Motor neuron (in vitro differentiated cells): ENCODE measurements at regions not wholly inside any gene's neighbourhood (a gene's known extent, or its start where the extent isn't known, plus 50 kb on each side); places are given as distances from the start of the nearest gene placed in this dataset.
A peak's percentile ranks its signal among the peaks of the same experiment; 100 is the strongest.

Experiments used
- ATAC-seq, 8 experiments: fragments of 200-7000 bp; cut with Tn5 transposase; replicated peaks in 6 of 8; 2 replicates each; pipeline ENCODE4 v1.8.0; 2021; ENCODE audit warnings: mild to moderate bottlenecking in 8 of 8, moderate library complexity in 8 of 8
- H3K27ac ChIP-seq, 2 donors: fragments of 250-450 bp; sonication (Bioruptor Pico); 2 replicates each; pipeline ENCODE4 v1.9.0; 2021; ENCODE audit warnings: antibody characterized with exemption in 2 of 2, mild to moderate bottlenecking in 2 of 2, moderate library complexity in 1 of 2
- H3K4me1 ChIP-seq, 2 donors: fragments of 250-450 bp; sonication (Bioruptor Pico); replicated peaks in 1 of 2; 2 replicates each; pipeline ENCODE4 v1.6.1; 2021; ENCODE audit warnings: antibody characterized with exemption in 2 of 2, mild to moderate bottlenecking in 2 of 2, moderate library complexity in 1 of 2
- H3K4me3 ChIP-seq, 5 donors: fragments of 250-450 bp; sonication (Bioruptor Pico); 2 replicates each; pipeline ENCODE4 v1.9.0; 2021; ENCODE audit warnings: antibody characterized with exemption in 5 of 5, mild to moderate bottlenecking in 5 of 5, moderate library complexity in 4 of 5
- WGBS, 10 experiments: fragments of 450-650 bp; shearing (Covaris generic); methylation state at CpG; one replicate each; pipeline ENCODE4 v1.0.0; 2022; 5-methylcytosine and 5-hydroxymethylcytosine counted together
- in situ Hi-C, 9 experiments: fragments of 400-800 bp; cut with MboI; loops; one replicate each; pipeline ENCODE4 v1.15.0; 2021; ENCODE audit warnings: low sequenced_read_pairs in 9 of 9, low pct_unique_long_range_greater_than_20kb in 2 of 9; ENCODE audit not compliant: unreplicated experiment in 9 of 9

- H3K4me1 ChIP-seq = peaks cover 0 to 2% of the 10 kb centered on the region in 2 donors
- no peak overlapping the region for H3K4me3 ChIP-seq
- no peak for ATAC-seq
- in situ Hi-C loops = loop anchor here in 1 of 9 experiments (25.0 kb wide), 1 partner anchor 415 kb away; no protein-coding TSS in a partner anchor
- WGBS, 10 experiments = 0 to 100% (median 87%) methylated on average over 1 of the region's 1 CpG; no CpG with 5 or more reads in 4 of the 10 experiments
- H3K27ac ChIP-seq = no peak overlapping the region
Observed at GRCh38 chr3:117572786-117573185, 863.2 kb downstream of the TUSC7 start.

- Histone ChIP-seq H3K4me3 (no peak overlapping the region), H3K27ac (no peak overlapping the region), H3K4me1 (peaks cover 0 to 11% of the 10 kb centered on the region in 2 donors)
- WGBS, 10 experiments = 0 to 100% (median 75%) methylated on average over 1 to 2 of the region's 2 CpGs
- in situ Hi-C loops = no loop called here
- ATAC-seq = no peak
Observed at GRCh38 chr3:117580806-117581205, 871.2 kb downstream of the TUSC7 start.

- ATAC-seq = no peak
- in situ Hi-C loops = no loop called here
Observed at GRCh38 chr3:117586161-117586560, 876.6 kb downstream of the TUSC7 start.

GRCh38 chr3:117587416-117587815, 877.8 kb downstream of the TUSC7 start:
- no peak for ATAC-seq
- H3K4me3 ChIP-seq = no peak overlapping the region
- WGBS, 10 experiments = 33 to 100% (median 96%) methylated on average over 1 to 2 of the region's 2 CpGs; no CpG with 5 or more reads in 2 of the 10 experiments
- in situ Hi-C loops = no loop called here
- H3K4me1 ChIP-seq = peaks cover 10 to 16% of the 10 kb centered on the region in 2 donors
- H3K27ac ChIP-seq = no peak overlapping the region

More at GRCh38 chr3:117586161-117586560, 876.6 kb downstream of the TUSC7 start:
- Histone ChIP-seq H3K27ac (no peak overlapping the region), H3K4me3 (no peak overlapping the region), H3K4me1 (peaks cover 10 to 17% of the 10 kb centered on the region in 2 donors)

GRCh38 chr3:117589454-117589853, 879.9 kb downstream of the TUSC7 start:
- in situ Hi-C loops = no loop called here
- no peak overlapping the region for H3K4me3 ChIP-seq
- H3K4me1 ChIP-seq = peaks cover 10% of the 10 kb centered on the region in 2 donors
- no peak overlapping the region for H3K27ac ChIP-seq
- peak in 5 of 8 experiments; percentile 50 to 70 (median 65) for ATAC-seq
- 17 to 60% (median 38%) methylated on average over 1 to 2 of the region's 2 CpGs; no CpG with 5 or more reads in 2 of the 10 experiments for WGBS, 10 experiments

GRCh38 chr3:117595615-117596014, 886.0 kb downstream of the TUSC7 start:
- Histone ChIP-seq H3K4me1 (peaks cover 18 to 34% of the 10 kb centered on the region in 2 donors), H3K4me3 (no peak overlapping the region), H3K27ac (peak overlapping the region; percentile 22 to 56)
- peak in 5 of 8 experiments; percentile 40 to 61 (median 52) for ATAC-seq
- in situ Hi-C loops = no loop called here
- 0 to 41% (median 0%) methylated on average over 1 of the region's 1 CpG; no CpG with 5 or more reads in 1 of the 10 experiments for WGBS, 10 experiments

- ATAC-seq = peak in 5 of 8 experiments; percentile 79 to 91 (median 89)
- 0 to 60% (median 33%) methylated on average over 1 of the region's 1 CpG; no CpG with 5 or more reads in 1 of the 10 experiments for WGBS, 10 experiments
- peak overlapping the region; percentile 11 to 56 for H3K27ac ChIP-seq
- H3K4me1 ChIP-seq = peaks cover 18 to 39% of the 10 kb centered on the region in 2 donors
- in situ Hi-C loops = no loop called here
- no peak overlapping the region for H3K4me3 ChIP-seq
Observed at GRCh38 chr3:117596503-117596902, 886.9 kb downstream of the TUSC7 start.

GRCh38 chr3:117597865-117598264, 888.3 kb downstream of the TUSC7 start:
- in situ Hi-C loops = no loop called here
- Histone ChIP-seq H3K4me1 (peaks cover 31 to 53% of the 10 kb centered on the region in 2 donors), H3K27ac (no peak overlapping the region), H3K4me3 (no peak overlapping the region)
- ATAC-seq = no peak
- WGBS, 10 experiments = 0 to 63% (median 60%) methylated on average over 1 of the region's 1 CpG; no CpG with 5 or more reads in 3 of the 10 experiments

- peaks cover 36 to 59% of the 10 kb centered on the region in 2 donors for H3K4me1 ChIP-seq
- ATAC-seq = no peak
- 17 to 100% (median 73%) methylated on average over 1 to 3 of the region's 3 CpGs; no CpG with 5 or more reads in 2 of the 10 experiments for WGBS, 10 experiments
- in situ Hi-C loops = no loop called here
- no peak overlapping the region for H3K4me3 ChIP-seq
- no peak overlapping the region for H3K27ac ChIP-seq
Observed at GRCh38 chr3:117600112-117600511, 890.5 kb downstream of the TUSC7 start.

GRCh38 chr3:117600666-117601065, 891.1 kb downstream of the TUSC7 start:
- 20 to 100% (median 92%) methylated on average over 1 to 4 of the region's 4 CpGs; no CpG with 5 or more reads in 2 of the 10 experiments for WGBS, 10 experiments

GRCh38 chr3:117602058-117602644, 892.6 kb downstream of the TUSC7 start:
- H3K4me3 ChIP-seq = no peak overlapping the region
- H3K27ac ChIP-seq = no peak overlapping the region
- H3K4me1 ChIP-seq = peaks cover 21 to 45% of the 10 kb centered on the region in 2 donors
- 7 to 100% (median 76%) methylated on average over 1 to 4 of the region's 4 CpGs for WGBS, 10 experiments
- ATAC-seq = peak in 5 of 8 experiments; percentile 16 to 75 (median 47)
- in situ Hi-C loops = no loop called here

More at GRCh38 chr3:117600666-117601065, 891.1 kb downstream of the TUSC7 start:
- no peak for ATAC-seq
- H3K27ac ChIP-seq = no peak overlapping the region
- H3K4me1 ChIP-seq = peaks cover 30 to 54% of the 10 kb centered on the region in 2 donors
- in situ Hi-C loops = no loop called here
- H3K4me3 ChIP-seq = no peak overlapping the region

GRCh38 chr3:117603097-117603496, 893.5 kb downstream of the TUSC7 start:
- H3K27ac ChIP-seq = peak overlapping the region in 1 of 2 donors; percentile 19
- in situ Hi-C loops = no loop called here
- H3K4me1 ChIP-seq = peaks cover 18 to 39% of the 10 kb centered on the region in 2 donors
- H3K4me3 ChIP-seq = no peak overlapping the region
- 0 to 86% (median 36%) methylated on average over 1 to 3 of the region's 3 CpGs; no CpG with 5 or more reads in 2 of the 10 experiments for WGBS, 10 experiments
- ATAC-seq = peak in 2 of 8 experiments; percentile 12 to 37

GRCh38 chr3:117606866-117607265, 897.3 kb downstream of the TUSC7 start:
- in situ Hi-C loops = no loop called here
- Histone ChIP-seq H3K4me3 (no peak overlapping the region), H3K4me1 (peaks cover 20 to 37% of the 10 kb centered on the region in 2 donors), H3K27ac (no peak overlapping the region)
- no peak for ATAC-seq
- 38 to 100% (median 71%) methylated on average over 2 of the region's 2 CpGs; no CpG with 5 or more reads in 1 of the 10 experiments for WGBS, 10 experiments
